ENCODE measurements at regions not wholly inside any gene's neighbourhood (a gene's known extent, or its start where the extent isn't known, plus 50 kb on each side); places are given as distances from the start of the nearest gene placed in this dataset.

- no peaks in the 10 kb centered on the region for H3K36me3 ChIP-seq (ENCODE audit: control insufficient read depth, insufficient read depth, low read length)
- no peak overlapping the region for H3K9ac ChIP-seq (ENCODE audit: low read length)
- no peaks in the 10 kb centered on the region for H3K9me3 ChIP-seq (ENCODE audit: control insufficient read depth, insufficient read depth, low read depth, low read length)
- H3K27ac ChIP-seq (ENCODE audit: low read depth, low read length) = no peak overlapping the region
- H3K4me1 ChIP-seq (ENCODE audit: control insufficient read depth, insufficient read depth, low read length) = no peaks in the 10 kb centered on the region
- no peaks in the 10 kb centered on the region for H3K27me3 ChIP-seq (ENCODE audit: control insufficient read depth, insufficient read depth, low read length)
- no peak overlapping the region for H3K4me3 ChIP-seq (ENCODE audit: low read depth, low read length)
Measured at GRCh38 chr6:109315341-109316110, 66.7 kb downstream of the CD164 start.

DNA sequence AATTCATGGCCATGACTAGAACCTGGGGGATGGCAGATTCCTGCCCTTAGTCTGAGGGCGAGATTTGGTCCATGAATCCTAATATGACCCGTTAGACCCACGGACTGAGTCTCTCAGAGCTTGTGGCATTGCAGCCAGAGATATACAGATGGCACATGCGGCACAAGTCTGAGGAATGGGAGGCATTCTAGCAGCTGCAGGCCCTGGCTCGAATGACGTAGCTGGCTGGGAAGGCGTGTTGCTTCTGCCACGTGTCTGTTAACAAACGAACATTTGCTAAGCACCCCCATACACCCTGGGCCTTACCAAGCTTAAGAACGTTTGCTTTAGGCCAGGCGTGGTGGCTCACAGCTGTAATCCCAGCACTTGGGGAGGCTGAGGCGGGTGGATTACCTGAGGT is 68.0 kb downstream of the CD164 start:
- H3K27ac ChIP-seq (ENCODE audit: low read depth, low read length) = no peak overlapping the region
- H3K36me3 ChIP-seq (ENCODE audit: control insufficient read depth, insufficient read depth, low read length) = no peaks in the 10 kb centered on the region
- no peak overlapping the region for H3K9ac ChIP-seq (ENCODE audit: low read length)

GRCh38 chr6:109313139-109313538 is 69.1 kb downstream of the CD164 start:
- Histone ChIP-seq H3K9me3 (ENCODE audit: control insufficient read depth, insufficient read depth, low read depth, low read length) (no peaks in the 10 kb centered on the region), H3K27me3 (ENCODE audit: control insufficient read depth, insufficient read depth, low read length) (no peaks in the 10 kb centered on the region), H3K9ac (ENCODE audit: low read length) (no peak overlapping the region), H3K4me3 (ENCODE audit: low read depth, low read length) (no peak overlapping the region), H3K36me3 (ENCODE audit: control insufficient read depth, insufficient read depth, low read length) (no peaks in the 10 kb centered on the region), H3K27ac (ENCODE audit: low read depth, low read length) (no peak overlapping the region), H3K4me1 (ENCODE audit: control insufficient read depth, insufficient read depth, low read length) (no peaks in the 10 kb centered on the region)

More for the DNA sequence above, 68.0 kb downstream of the CD164 start:
- Histone ChIP-seq H3K27me3 (ENCODE audit: control insufficient read depth, insufficient read depth, low read length) (no peaks in the 10 kb centered on the region), H3K4me3 (ENCODE audit: low read depth, low read length) (no peak overlapping the region), H3K4me1 (ENCODE audit: control insufficient read depth, insufficient read depth, low read length) (no peaks in the 10 kb centered on the region), H3K9me3 (ENCODE audit: control insufficient read depth, insufficient read depth, low read depth, low read length) (no peaks in the 10 kb centered on the region)

- Histone ChIP-seq H3K4me1 (ENCODE audit: control insufficient read depth, insufficient read depth, low read length) (no peaks in the 10 kb centered on the region), H3K9me3 (ENCODE audit: control insufficient read depth, insufficient read depth, low read depth, low read length) (no peaks in the 10 kb centered on the region), H3K4me3 (ENCODE audit: low read depth, low read length) (no peak overlapping the region), H3K36me3 (ENCODE audit: control insufficient read depth, insufficient read depth, low read length) (no peaks in the 10 kb centered on the region), H3K9ac (ENCODE audit: low read length) (no peak overlapping the region), H3K27me3 (ENCODE audit: control insufficient read depth, insufficient read depth, low read length) (no peaks in the 10 kb centered on the region), H3K27ac (ENCODE audit: low read depth, low read length) (no peak overlapping the region)
Measured at GRCh38 chr6:109311471-109311870, 70.8 kb downstream of the CD164 start.

DNA sequence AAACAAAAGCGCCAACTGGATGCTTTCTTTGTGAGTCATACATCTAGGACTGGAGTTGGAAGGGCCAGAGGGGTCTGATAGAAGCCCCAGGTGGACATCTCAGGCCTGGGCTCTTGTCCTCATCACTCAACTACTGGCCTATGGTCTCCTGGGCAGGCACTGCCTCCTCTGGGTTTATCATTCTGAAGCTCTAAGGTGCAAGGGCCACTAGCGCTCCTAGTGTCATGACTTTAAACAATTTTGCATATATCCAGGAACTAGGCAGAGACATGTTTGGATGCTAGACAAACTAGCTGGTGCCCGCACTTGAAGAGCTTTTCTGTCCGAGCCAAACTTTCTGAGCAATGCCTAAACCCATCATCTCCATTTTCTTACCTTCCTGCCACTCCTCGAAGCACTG is 72.3 kb downstream of the CD164 start:
- Histone ChIP-seq H3K9ac (ENCODE audit: low read length) (no peak overlapping the region), H3K4me3 (ENCODE audit: low read depth, low read length) (no peak overlapping the region), H3K4me1 (ENCODE audit: control insufficient read depth, insufficient read depth, low read length) (no peaks in the 10 kb centered on the region), H3K36me3 (ENCODE audit: control insufficient read depth, insufficient read depth, low read length) (no peaks in the 10 kb centered on the region), H3K27me3 (ENCODE audit: control insufficient read depth, insufficient read depth, low read length) (no peaks in the 10 kb centered on the region), H3K27ac (ENCODE audit: low read depth, low read length) (no peak overlapping the region), H3K9me3 (ENCODE audit: control insufficient read depth, insufficient read depth, low read depth, low read length) (no peaks in the 10 kb centered on the region)

DNA sequence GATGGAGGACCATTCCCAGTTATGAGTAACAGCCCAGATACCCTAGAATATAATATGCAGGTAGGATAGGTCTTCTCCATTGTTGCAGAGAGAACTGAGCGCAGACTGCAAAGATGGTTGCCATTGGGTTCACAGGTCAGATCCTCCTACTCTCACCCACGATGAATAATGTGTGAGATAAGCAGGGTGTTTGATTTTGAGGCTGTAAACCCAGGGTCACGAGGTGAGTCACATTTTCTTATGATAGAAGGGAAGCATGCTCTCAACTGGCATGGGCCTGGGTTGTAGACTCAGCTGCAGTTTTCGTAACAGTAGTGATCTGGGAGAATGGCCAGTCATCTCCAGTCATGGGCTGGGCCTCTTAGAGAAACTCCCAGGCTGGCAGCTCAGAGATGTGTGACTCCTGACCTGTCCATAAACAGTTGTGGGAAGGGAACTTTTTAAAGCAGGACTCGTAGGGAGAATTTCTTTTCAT is 74.2 kb downstream of the CD164 start:
- H3K9ac ChIP-seq (ENCODE audit: low read length) = no peak overlapping the region
- no peak overlapping the region for H3K27ac ChIP-seq (ENCODE audit: low read depth, low read length)
- H3K4me1 ChIP-seq (ENCODE audit: control insufficient read depth, insufficient read depth, low read length) = peaks cover 4% of the 10 kb centered on the region; the same call in 1 of the 2 replicates

DNA sequence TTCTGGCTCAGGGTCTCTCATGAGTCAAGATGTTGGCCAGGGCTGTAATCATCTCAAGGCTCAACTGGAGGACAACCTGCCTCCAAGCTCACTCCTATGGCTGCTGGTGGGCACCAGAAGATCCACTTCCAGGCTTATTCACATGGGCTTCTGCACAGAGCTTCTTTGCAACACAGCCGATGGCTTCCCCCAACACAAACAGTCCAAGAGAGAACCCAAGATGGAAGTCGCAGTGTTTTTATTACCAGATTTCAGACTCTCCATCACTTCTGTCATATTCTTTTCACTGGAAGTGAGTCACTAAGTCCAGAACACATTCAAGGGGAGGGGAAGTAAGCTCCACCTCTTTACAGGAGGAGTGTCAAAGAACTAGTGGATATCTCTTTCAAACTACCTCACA is 75.5 kb downstream of the CD164 start:
- no peaks in the 10 kb centered on the region for H3K36me3 ChIP-seq (ENCODE audit: control insufficient read depth, insufficient read depth, low read length)
- no peaks in the 10 kb centered on the region for H3K27me3 ChIP-seq (ENCODE audit: control insufficient read depth, insufficient read depth, low read length)
- H3K4me3 ChIP-seq (ENCODE audit: low read depth, low read length) = no peak overlapping the region
- H3K27ac ChIP-seq (ENCODE audit: low read depth, low read length) = no peak overlapping the region
- no peaks in the 10 kb centered on the region for H3K9me3 ChIP-seq (ENCODE audit: control insufficient read depth, insufficient read depth, low read depth, low read length)
- H3K9ac ChIP-seq (ENCODE audit: low read length) = no peak overlapping the region
- peaks cover 4% of the 10 kb centered on the region; the same call in 1 of the 2 replicates for H3K4me1 ChIP-seq (ENCODE audit: control insufficient read depth, insufficient read depth, low read length)

More for the DNA sequence above, 74.2 kb downstream of the CD164 start:
- Histone ChIP-seq H3K36me3 (ENCODE audit: control insufficient read depth, insufficient read depth, low read length) (no peaks in the 10 kb centered on the region), H3K27me3 (ENCODE audit: control insufficient read depth, insufficient read depth, low read length) (no peaks in the 10 kb centered on the region), H3K4me3 (ENCODE audit: low read depth, low read length) (no peak overlapping the region), H3K9me3 (ENCODE audit: control insufficient read depth, insufficient read depth, low read depth, low read length) (no peaks in the 10 kb centered on the region)

DNA sequence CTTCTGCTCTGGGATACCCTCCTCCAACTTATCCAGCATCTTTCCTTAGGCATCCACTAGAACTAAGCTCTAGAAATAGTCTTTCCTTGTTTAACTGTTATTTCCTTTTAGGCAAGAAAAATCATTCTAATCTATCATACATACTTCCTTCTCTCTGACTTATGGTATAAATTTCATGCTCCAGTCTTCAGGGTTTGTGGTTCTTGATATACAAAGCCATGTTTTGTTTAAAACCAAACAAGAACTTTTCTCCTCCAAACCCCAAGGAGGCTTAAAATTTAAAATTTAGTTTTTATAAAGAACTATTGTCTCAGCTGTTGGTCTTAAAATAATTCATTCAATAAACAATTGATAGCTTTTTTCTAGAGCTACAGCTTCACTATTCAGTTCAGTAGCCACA is 77.2 kb downstream of the CD164 start:
- H3K4me1 ChIP-seq (ENCODE audit: control insufficient read depth, insufficient read depth, low read length) = peaks cover 4% of the 10 kb centered on the region; the same call in 1 of the 2 replicates
- H3K9me3 ChIP-seq (ENCODE audit: control insufficient read depth, insufficient read depth, low read depth, low read length) = no peaks in the 10 kb centered on the region
- H3K27ac ChIP-seq (ENCODE audit: low read depth, low read length) = no peak overlapping the region
- no peaks in the 10 kb centered on the region for H3K36me3 ChIP-seq (ENCODE audit: control insufficient read depth, insufficient read depth, low read length)
- no peak overlapping the region for H3K4me3 ChIP-seq (ENCODE audit: low read depth, low read length)
- no peaks in the 10 kb centered on the region for H3K27me3 ChIP-seq (ENCODE audit: control insufficient read depth, insufficient read depth, low read length)
- no peak overlapping the region for H3K9ac ChIP-seq (ENCODE audit: low read length)

GRCh38 chr6:109304284-109305015 is 77.8 kb downstream of the CD164 start:
- Histone ChIP-seq H3K4me3 (ENCODE audit: low read depth, low read length) (no peak overlapping the region), H3K27ac (ENCODE audit: low read depth, low read length) (no peak overlapping the region)

DNA sequence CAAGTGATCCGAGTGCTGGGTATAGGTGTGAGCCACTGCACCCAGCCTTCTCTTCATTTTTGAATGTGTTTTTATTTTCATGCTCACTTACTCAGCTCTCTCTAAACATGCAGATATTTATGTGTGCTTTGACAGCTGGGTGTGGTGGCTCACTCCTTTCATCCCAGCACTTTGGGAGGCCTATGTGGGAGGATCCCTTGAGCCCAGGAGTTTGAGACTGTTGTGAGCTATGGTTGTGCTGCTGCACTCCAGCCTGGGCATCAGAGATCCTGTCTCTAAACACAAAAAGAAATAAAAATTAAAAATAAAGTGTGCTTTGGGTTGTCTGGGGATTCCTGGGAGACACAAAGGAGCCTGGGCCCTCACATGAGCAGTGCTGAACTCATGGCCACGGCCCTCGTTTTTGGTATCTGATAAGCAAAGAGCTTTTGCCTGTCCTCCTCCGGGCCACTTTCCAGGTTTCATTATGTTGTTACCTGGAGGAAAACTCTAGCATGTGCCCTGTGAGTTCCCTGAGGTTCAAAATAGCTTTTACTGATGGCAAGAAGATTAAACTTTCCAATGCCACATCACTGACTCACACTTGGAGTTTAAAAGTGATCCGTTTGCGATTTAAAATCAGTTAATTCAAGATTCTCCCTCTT is 78.5 kb downstream of the CD164 start:
- Histone ChIP-seq H3K36me3 (ENCODE audit: control insufficient read depth, insufficient read depth, low read length) (no peaks in the 10 kb centered on the region), H3K27ac (ENCODE audit: low read depth, low read length) (no peak overlapping the region), H3K4me3 (ENCODE audit: low read depth, low read length) (no peak overlapping the region), H3K9me3 (ENCODE audit: control insufficient read depth, insufficient read depth, low read depth, low read length) (no peaks in the 10 kb centered on the region), H3K9ac (ENCODE audit: low read length) (no peak overlapping the region), H3K4me1 (ENCODE audit: control insufficient read depth, insufficient read depth, low read length) (peaks cover 4% of the 10 kb centered on the region; the same call in 1 of the 2 replicates), H3K27me3 (ENCODE audit: control insufficient read depth, insufficient read depth, low read length) (no peaks in the 10 kb centered on the region)

More at GRCh38 chr6:109304284-109305015, 77.8 kb downstream of the CD164 start:
- H3K4me1 ChIP-seq (ENCODE audit: control insufficient read depth, insufficient read depth, low read length) = peaks cover 4% of the 10 kb centered on the region; the same call in 1 of the 2 replicates
- no peaks in the 10 kb centered on the region for H3K9me3 ChIP-seq (ENCODE audit: control insufficient read depth, insufficient read depth, low read depth, low read length)
- H3K9ac ChIP-seq (ENCODE audit: low read length) = no peak overlapping the region
- no peaks in the 10 kb centered on the region for H3K36me3 ChIP-seq (ENCODE audit: control insufficient read depth, insufficient read depth, low read length)
- no peaks in the 10 kb centered on the region for H3K27me3 ChIP-seq (ENCODE audit: control insufficient read depth, insufficient read depth, low read length)

GRCh38 chr6:109303164-109303563 is 79.1 kb downstream of the CD164 start:
- H3K36me3 ChIP-seq (ENCODE audit: control insufficient read depth, insufficient read depth, low read length) = no peaks in the 10 kb centered on the region
- H3K27me3 ChIP-seq (ENCODE audit: control insufficient read depth, insufficient read depth, low read length) = no peaks in the 10 kb centered on the region
- H3K4me3 ChIP-seq (ENCODE audit: low read depth, low read length) = no peak overlapping the region
- no peaks in the 10 kb centered on the region for H3K9me3 ChIP-seq (ENCODE audit: control insufficient read depth, insufficient read depth, low read depth, low read length)
- no peak overlapping the region for H3K27ac ChIP-seq (ENCODE audit: low read depth, low read length)
- peaks cover 5% of the 10 kb centered on the region for H3K4me1 ChIP-seq (ENCODE audit: control insufficient read depth, insufficient read depth, low read length)
- no peak overlapping the region for H3K9ac ChIP-seq (ENCODE audit: low read length)

Data from HUES6 (cell line).